Endothelial cell of umbilical vein (primary cell): ENCODE measurements at regions not wholly inside any gene's neighbourhood (a gene's known extent, or its start where the extent isn't known, plus 50 kb on each side); places are given as distances from the start of the nearest gene placed in this dataset.

Source experiments
- BruUV-seq: library from RNA; stranded (reverse); fragments of 400-500 nt; replicated peaks from 2 replicates; lab custom pipeline; 2021; lab: Mats Ljungman, UMichigan
- CTCF ChIA-PET: fragments of 300-600, 350-600 bp; sonication (Branson Sonifier 250); formaldehyde crosslinking; loops from one replicate; lab custom pipeline; 2021; ENCODE audit warnings: antibody characterized with exemption, inconsistent platforms; lab: Charles Lee
- POLR2A ChIA-PET: fragments of 300-600, 350-600 bp; sonication (Branson Sonifier 250); formaldehyde crosslinking; loops from one replicate; lab custom pipeline; 2021; ENCODE audit warnings: antibody characterized with exemption, inconsistent platforms; lab: Charles Lee
- DNase-seq: peaks from one replicate; pipeline ENCODE4 v3.0.0-alpha.2; 2011; ENCODE audit warnings: low read depth, low spot score
- FAIRE-seq: peaks from 2 replicates; lab custom pipeline; 2011; peaks lifted over from hg19 to GRCh38; lab: Jason Lieb, UNC
- H2AFZ ChIP-seq: 2 replicates; pipeline ENCODE4 v1.6.0; 2012; ENCODE audit warnings: low read depth, low read length, control low read depth, inconsistent platforms
- H3K27ac ChIP-seq: 2 replicates; pipeline ENCODE4 v1.5.1; 2011; ENCODE audit warnings: low read depth, mild to moderate bottlenecking, control low read depth, low read length, moderate library complexity; ENCODE audit not compliant: insufficient read depth
- H3K27me3 ChIP-seq, 2 experiments: 2 replicates each; pipeline versions ENCODE4 v1.6.0 to v1.6.1; 2011; ENCODE audit warnings: low read length in 2 of 2, mixed read lengths in 1 of 2; ENCODE audit not compliant: control insufficient read depth in 2 of 2, insufficient read depth in 2 of 2
- H3K36me3 ChIP-seq, 2 experiments: 2 replicates in 1 of 2; 3 replicates in 1 of 2; pipeline ENCODE4 v1.5.1; 2011; ENCODE audit warnings: low read length in 2 of 2, mild to moderate bottlenecking in 1 of 2, moderate library complexity in 1 of 2; ENCODE audit not compliant: control insufficient read depth in 2 of 2, insufficient read depth in 2 of 2; ENCODE audit errors: extremely low read depth in 1 of 2
- H3K4me1 ChIP-seq: 3 replicates; pipeline ENCODE4 v1.5.1; 2011; ENCODE audit warnings: mild to moderate bottlenecking, low read length; ENCODE audit not compliant: control insufficient read depth, insufficient read depth; ENCODE audit errors: extremely low read depth
- H3K4me2 ChIP-seq: 2 replicates; pipeline ENCODE4 v1.6.1; 2011; ENCODE audit warnings: low read length, control low read depth, mixed read lengths; ENCODE audit not compliant: insufficient read depth
- H3K4me3 ChIP-seq, 3 experiments: fragments of 200-600 bp in 1 of 3; sonication (generic), shearing (Covaris generic) in 1 of 3; replicated peaks in 1 of 3; 2 replicates each; pipeline ENCODE4 v1.5.1; 2011 to 2016; ENCODE audit warnings: control low read depth in 3 of 3, low read length in 3 of 3, mild to moderate bottlenecking in 2 of 3, inconsistent platforms in 1 of 3, low read depth in 1 of 3, moderate library complexity in 1 of 3; ENCODE audit not compliant: insufficient read depth in 1 of 3
- H3K79me2 ChIP-seq: 2 replicates; pipeline ENCODE4 v1.6.0; 2012; ENCODE audit warnings: low read length, inconsistent platforms; ENCODE audit not compliant: control insufficient read depth, insufficient read depth
- H3K9ac ChIP-seq: replicated peaks from 2 replicates; pipeline ENCODE3; 2011; ENCODE audit warnings: low read length, control low read depth; ENCODE audit not compliant: insufficient read depth; ENCODE audit errors: extremely low read depth
- H3K9me1 ChIP-seq: replicated peaks from 3 replicates; pipeline ENCODE4 v1.6.0; 2011; ENCODE audit warnings: mild to moderate bottlenecking, low read length; ENCODE audit not compliant: control insufficient read depth, insufficient read depth; ENCODE audit errors: extremely low read depth
- H3K9me3 ChIP-seq: replicated peaks from 2 replicates; pipeline ENCODE4 v1.5.1; 2012; ENCODE audit warnings: low read length, inconsistent platforms; ENCODE audit not compliant: control insufficient read depth, insufficient read depth
- H4K20me1 ChIP-seq: replicated peaks from 2 replicates; pipeline ENCODE3; 2011; ENCODE audit warnings: mild to moderate bottlenecking, low read length; ENCODE audit not compliant: control insufficient read depth, insufficient read depth; ENCODE audit errors: extremely low read depth
- CTCF ChIP-seq, 2 donors: IDR thresholded peaks; 1 replicate in 1 of 2; 2 replicates in 1 of 2; pipeline ENCODE4 v1.5.1; 2011; ENCODE audit warnings: low read length in 2 of 2, mild to moderate bottlenecking in 2 of 2, moderate library complexity in 2 of 2, control low read depth in 1 of 2, inconsistent platforms in 1 of 2, low read depth in 1 of 2; ENCODE audit not compliant: insufficient read depth in 1 of 2; ENCODE audit errors: extremely low read depth in 1 of 2
- EZH2 ChIP-seq: IDR thresholded peaks from 2 replicates; pipeline ENCODE4 v1.6.1; 2012; ENCODE audit warnings: borderline replicate concordance, low read depth, mild to moderate bottlenecking, moderate library complexity, low read length, inconsistent platforms; ENCODE audit not compliant: severe bottlenecking
- FOS ChIP-seq: IDR thresholded peaks from 2 replicates; pipeline ENCODE4 v1.6.1; 2011; ENCODE audit warnings: mild to moderate bottlenecking, low read length, moderate library complexity, borderline replicate concordance; ENCODE audit not compliant: insufficient read depth
- GATA2 ChIP-seq: IDR thresholded peaks from 2 replicates; pipeline ENCODE4 v1.7.0; 2011; ENCODE audit warnings: low read depth, mild to moderate bottlenecking, moderate library complexity, mixed read lengths, low read length; ENCODE audit not compliant: insufficient read length, insufficient read depth
- JUN ChIP-seq: IDR thresholded peaks from 2 replicates; pipeline ENCODE4 v1.6.1; 2011; ENCODE audit warnings: borderline replicate concordance, low read depth; ENCODE audit not compliant: insufficient read length, insufficient read depth
- MAX ChIP-seq: IDR thresholded peaks from 2 replicates; pipeline ENCODE4 v1.6.1; 2011; ENCODE audit not compliant: insufficient read depth, insufficient read length
- MYC ChIP-seq: IDR thresholded peaks from one replicate; pipeline ENCODE4 v1.6.1; 2011; ENCODE audit warnings: mild to moderate bottlenecking, low read depth, low read length
- POLR2A ChIP-seq: IDR thresholded peaks from 2 replicates; pipeline ENCODE4 v1.6.1; 2012; ENCODE audit warnings: low read depth, mild to moderate bottlenecking, control low read depth, low read length
- POLR2AphosphoS5 ChIP-seq: IDR thresholded peaks from 2 replicates; pipeline ENCODE4 v1.6.1; 2012; ENCODE audit warnings: low read depth, mild to moderate bottlenecking, control low read depth, low read length, moderate library complexity; ENCODE audit not compliant: insufficient read depth
- dilution Hi-C: fragments of 300-500 bp; cut with MboI; formaldehyde crosslinking; loops from one replicate; pipeline ENCODE4 v1.15.0; 2019; ENCODE audit warnings: low sequenced_read_pairs; ENCODE audit not compliant: extremely low pct_ligation_motif_present
- intact Hi-C: fragments of 100-400 bp; cut with micrococcal nuclease; formaldehyde crosslinking; loops from one replicate; pipeline ENCODE4 v1.10.0; 2022

DNA sequence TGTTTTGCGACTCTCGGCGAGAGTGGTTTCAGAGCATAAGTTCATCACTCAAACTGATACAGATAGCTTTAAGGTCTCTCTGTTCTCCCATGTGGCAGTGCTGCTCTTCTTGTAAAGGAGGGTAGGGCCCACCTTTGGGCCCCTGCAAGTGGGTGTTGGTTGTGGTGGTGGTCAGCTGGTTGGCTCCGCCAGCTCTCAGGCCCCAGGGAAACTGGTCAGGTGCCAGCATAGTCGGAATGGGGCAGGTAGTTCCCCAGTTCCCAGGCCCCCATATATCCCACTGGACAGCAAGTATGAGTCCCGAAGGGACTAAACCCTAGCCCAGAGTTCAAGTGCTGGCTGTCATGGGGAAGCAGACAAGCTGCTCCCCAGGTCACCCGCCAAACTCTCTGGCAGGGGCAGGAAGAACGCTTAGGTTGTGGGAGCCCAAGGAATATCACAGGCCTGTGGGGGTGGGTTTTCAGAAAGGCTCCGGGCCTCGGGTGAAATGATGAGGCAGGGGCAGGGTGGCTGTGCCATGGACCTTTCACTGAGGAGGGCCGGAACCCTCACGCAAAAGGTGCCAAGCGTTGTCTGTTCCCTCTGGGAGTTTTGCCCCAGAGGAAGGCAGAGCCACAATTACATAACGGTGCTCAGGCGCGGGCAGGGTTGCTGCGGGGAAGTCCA lies 185.1 kb downstream of the EFHB start:
- no TSS peak for BruUV-seq
- Histone ChIP-seq H3K4me2 (no peak overlapping the region), H3K9me1 (no peaks in the 10 kb centered on the region), H3K9me3 (peaks cover 5% of the 10 kb centered on the region), H2AFZ (no peak overlapping the region), H3K27ac (no peak overlapping the region), H3K27me3 (no peaks in the 10 kb centered on the region), H3K4me3 (no peak overlapping the region), H3K9ac (no peak overlapping the region), H3K4me1 (no peaks in the 10 kb centered on the region), H4K20me1 (no peaks in the 10 kb centered on the region), H3K79me2 (no peaks in the 10 kb centered on the region), H3K36me3 (no peaks in the 10 kb centered on the region)
- no peak for DNase-seq
- intact Hi-C loops (no loop called here), dilution Hi-C loops (no loop called here)
- no peak for FAIRE-seq
- ChIA-PET POLR2A (no interaction called here), CTCF (no interaction called here)
- TF ChIP-seq POLR2AphosphoS5 (no peak), MAX (no peak), FOS (no peak), MYC (no peak), JUN (no peak), EZH2 (no peak), CTCF (IDR thresholded peaks at IDR 0.05; ENCODE audit: extremely low read depth in 1 of 2, insufficient read depth in 1 of 2, low read depth in 1 of 2, low read length in 2 of 2) (no peak), GATA2 (no peak), POLR2A (no peak)
